ENCODE measurements at regions not wholly inside any gene's neighbourhood (a gene's known extent, or its start where the extent isn't known, plus 50 kb on each side); places are given as distances from the start of the nearest gene placed in this dataset.

DNA sequence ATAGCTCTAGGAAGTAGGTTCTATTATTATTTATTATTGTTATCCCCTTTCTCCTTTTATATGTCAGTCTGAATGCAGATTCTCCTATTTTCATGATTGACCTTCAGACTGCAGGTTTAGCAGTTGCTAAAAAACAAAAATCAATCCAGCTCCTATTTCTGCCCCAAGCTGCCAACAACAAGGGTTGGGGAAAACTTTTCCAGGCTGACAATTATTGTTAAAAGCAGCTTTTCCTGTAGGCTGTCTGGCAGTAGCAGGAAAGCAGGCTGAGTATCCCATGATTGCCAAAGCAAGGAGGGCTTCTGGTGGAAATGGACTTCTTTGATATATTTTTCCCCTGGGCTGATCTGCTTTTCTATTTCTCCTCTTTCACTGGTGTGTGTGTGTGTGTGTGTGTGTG, 78.0 kb upstream of the CTLA4 start:
- DNase-seq (ENCODE audit: low spot score) = no peak

DNA sequence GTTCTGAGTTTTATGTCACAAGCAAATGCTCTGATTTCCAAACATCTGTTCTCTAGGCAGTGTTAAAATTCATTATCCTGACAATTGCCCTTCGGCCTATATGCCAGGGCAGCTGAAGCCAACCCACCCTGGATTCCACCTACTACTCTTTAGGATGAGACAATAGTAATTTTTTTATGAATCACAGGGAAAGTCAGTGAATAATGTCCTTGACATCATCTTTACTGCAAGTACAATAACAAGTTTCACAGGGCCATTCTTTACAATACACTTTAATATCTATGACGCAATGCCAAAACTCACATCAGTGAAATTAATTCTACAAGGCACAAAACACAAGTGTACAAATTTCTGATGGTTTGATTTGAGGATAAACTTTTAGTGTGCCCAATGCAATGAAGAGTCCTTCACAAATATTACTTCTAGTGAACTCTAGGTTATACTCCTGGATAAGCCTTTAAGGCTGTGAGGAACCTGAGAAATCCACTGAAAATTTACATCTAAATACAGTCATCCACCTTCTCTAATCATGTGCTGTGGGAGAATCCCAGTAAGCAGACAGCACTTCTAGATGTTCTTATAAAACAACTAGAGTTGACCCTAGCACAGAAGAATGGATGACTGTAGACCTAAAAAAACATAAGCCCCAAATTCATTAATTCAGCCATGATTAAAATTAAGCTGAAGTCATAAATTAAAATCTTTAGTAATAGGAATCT, 77.3 kb upstream of the CTLA4 start:
- peak; percentile 65 for DNase-seq (ENCODE audit: low spot score)

DNA sequence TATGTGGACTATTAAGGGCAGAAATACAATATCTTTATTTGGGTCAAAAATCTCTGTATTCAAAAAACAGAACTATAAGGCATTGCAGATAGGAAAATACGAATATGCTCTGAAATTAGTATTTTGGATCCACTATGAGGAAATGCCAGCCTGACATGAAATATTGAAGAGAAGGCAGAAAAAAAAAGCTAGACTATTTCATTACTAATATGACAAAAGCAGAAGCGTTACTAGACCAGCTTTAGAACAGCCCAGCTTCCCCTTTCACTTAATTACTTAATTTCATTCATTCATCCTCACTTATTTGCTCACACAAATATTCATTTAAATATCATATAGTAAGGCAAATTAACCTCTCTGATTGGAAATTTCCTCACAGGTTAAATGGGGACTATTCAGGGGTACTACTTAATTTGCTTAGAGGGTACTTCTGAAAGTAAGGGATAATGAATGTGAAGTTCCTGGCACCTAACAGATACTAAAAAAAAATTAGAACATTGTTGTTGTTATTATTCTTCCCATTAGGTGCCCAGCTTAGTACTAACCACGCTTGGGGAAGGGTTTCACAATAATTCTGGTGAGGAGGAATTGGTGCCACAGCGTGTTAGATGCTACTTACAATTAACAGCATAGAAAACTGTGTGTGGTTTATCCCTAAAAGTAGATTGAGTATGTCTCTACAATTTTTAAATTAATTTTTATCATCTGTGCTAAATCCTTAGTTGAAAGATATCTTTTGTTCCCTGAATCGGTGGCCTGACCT, 71.1 kb upstream of the CTLA4 start:
- no peak for DNase-seq (ENCODE audit: low spot score)

DNA sequence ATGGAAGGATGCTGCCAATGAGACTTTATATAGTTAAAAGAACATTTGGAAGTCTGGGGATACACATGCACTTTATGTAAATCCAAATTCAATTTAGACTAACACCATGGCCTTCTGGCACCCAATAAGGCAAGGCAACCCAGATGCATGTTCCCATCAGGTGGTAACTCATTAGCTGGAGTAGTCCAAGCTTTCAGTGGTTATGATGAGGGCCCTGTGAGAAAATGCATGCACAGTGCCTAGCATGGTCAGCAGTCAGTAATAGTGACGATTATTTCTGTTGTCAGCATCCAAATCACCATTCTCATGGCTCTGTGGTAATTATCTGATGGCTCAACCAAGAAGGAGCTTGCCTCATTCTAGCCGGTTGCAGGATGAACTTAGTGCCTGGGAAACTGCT, 70.3 kb upstream of the CTLA4 start:
- DNase-seq (ENCODE audit: low spot score) = no peak

DNA sequence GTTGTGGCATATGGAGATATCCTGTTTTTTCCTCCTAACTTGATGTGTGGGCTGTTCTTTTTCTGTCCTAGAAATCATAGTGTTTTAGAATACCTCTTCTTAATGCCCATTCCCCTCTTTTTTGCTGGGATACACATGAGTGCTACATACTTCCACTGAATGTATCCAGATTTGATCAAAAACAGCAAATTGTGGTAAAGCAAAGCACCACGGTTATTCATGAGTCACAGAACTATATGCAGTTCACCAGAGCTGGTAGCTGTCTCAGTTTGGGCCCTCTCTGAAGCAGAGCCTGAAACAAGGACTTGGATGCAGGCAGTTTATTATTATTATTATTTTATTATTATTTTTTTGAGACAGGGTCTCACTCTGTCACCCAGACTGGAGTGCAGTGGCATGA, 69.9 kb upstream of the CTLA4 start:
- no peak for DNase-seq (ENCODE audit: low spot score)

DNA sequence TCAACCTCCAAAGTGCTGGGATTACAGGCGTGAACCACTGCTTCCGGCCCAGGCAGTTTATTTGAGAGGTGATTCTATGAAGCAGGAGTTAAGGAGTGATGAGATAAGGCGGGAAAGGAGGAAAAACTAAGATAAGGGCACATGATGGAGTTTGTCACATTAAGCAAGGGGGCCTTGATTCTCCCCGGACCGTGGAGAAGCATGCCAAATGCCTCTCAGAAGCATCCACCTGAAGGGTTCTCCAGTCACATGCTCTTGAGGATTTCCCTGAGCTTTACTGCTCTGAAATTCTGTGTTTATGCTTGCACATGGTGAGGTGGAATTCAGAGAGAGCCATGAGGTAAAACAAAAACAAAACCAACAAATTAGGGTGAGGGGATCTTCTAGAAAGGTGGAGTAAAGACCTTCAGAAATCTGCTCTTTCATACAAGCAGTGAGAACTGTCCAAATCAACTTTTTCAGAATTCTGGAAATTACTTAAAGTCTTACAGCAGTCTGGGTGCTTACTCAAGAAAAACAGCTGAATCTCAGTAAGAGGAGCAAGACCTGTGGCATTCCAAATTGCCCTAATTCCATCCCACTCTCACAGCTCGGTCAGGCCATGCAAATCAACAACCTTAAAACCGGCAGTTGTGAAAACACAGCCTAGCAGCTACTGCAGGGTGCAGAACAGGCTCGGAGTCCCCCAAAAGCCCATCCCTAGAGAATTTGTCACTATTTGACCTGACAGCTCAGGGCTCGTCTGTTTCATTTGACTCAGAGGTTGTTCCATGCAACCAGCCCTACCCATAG, 69.1 kb upstream of the CTLA4 start:
- DNase-seq (ENCODE audit: low spot score) = no peak

DNA sequence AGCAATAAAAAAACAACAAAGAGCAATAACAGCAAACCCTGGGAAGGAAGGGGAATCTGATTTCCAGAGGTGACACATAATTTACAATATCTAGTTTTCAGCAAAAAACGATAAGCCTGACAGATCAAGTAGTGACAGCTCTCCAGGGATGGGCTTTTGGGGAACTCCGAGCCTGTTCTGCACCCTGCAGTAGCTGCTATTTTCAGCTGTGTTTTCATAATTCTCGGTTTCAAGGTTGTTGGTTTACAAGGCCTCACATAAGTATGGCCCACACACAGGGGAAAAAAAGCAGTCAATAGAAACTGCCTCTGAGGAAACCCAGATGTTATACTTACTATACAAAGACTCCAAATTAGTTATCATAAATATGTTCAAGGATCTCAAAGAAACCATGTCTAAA, 67.7 kb upstream of the CTLA4 start:
- no peak for DNase-seq (ENCODE audit: low spot score)

DNA sequence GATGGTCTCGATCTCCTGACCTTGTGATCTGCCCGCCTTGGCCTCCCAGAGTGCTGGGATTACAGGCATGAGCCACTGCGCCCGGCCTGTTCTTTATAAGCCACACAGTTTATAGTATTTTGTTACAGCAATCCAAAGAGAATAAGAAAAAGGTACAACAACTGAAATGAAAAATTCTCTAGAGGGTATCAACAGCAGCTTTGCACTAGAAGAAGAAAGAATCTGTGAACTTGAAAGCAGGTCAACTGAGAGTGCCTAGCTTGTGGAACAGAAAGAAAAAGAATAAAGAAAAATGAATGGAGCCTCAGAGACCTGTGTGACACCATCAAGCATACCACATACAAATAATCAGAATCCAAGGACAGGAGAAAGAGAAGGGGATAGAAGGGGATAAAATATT, 66.8 kb upstream of the CTLA4 start:
- no peak for DNase-seq (ENCODE audit: low spot score)

DNA sequence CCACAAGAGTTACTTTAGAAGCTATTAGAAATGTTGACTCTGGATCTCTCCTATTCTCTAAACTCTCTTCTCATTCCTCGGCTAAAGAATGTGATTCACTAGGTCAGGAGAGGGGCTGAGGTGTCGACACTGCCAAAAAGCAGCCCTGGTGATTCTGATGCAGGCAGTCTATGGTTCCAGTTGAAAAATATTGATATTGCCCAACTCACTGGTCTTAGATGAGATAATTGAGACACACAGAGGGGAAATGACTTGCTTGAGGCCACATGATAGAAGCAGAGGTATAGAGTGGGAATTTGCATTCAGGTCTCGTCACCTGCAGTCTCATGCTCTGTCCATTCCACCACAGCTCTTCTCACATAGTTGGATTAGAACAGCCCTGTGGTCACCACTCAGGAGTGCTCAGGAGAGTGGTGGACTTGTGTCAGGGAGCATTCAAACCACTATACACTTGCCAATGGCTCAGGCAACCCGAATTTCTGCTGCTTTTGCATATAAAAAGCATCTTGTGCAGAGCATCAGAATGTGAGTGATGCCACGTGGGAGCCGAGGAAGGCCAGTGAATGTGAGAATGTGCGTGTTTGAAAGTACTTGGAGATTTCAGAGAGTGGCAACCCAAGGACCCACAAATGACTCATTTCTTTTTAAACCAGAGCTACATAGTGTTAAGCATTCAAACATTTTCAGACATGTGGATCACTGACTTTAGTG, 65.1 kb upstream of the CTLA4 start:
- no peak for DNase-seq (ENCODE audit: low spot score)

DNA sequence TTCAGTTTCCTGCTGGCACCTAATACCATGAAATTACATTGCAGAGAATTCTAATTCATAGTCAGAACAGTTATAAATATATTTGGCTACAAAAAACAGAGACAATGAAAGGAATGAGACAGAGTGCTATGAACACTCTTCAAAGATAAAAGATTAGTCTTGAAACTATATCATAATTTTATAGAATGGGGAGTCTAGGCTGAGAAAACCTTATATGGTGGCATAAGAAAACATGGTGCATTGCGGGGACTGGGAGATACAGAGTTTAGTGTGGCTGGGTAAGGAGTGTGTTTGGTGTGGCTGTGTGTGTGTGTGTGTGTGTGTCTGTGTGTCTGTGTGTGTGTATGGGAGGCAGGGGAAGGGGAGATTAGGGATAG, 64.5 kb upstream of the CTLA4 start:
- DNase-seq (ENCODE audit: low spot score) = no peak

DNA sequence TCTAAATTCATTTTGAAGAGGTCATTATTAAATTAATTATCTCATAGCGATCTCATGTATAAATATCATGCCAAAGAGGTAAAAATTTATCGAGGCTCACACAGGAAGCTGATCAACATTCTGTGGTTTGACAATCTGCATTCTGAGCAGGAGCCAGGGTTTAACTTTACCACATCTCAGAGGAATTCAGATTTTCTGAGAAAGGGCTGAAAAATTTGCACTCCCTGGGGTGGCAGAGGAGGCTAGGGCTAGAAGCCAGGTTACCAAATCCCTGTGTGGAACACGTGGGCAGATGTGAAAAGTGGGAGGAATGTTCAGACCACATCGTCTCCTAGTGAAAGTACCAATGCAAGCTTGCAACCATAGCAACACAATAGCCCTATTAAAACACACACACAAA, 63.5 kb upstream of the CTLA4 start:
- no peak for DNase-seq (ENCODE audit: low spot score)

DNA sequence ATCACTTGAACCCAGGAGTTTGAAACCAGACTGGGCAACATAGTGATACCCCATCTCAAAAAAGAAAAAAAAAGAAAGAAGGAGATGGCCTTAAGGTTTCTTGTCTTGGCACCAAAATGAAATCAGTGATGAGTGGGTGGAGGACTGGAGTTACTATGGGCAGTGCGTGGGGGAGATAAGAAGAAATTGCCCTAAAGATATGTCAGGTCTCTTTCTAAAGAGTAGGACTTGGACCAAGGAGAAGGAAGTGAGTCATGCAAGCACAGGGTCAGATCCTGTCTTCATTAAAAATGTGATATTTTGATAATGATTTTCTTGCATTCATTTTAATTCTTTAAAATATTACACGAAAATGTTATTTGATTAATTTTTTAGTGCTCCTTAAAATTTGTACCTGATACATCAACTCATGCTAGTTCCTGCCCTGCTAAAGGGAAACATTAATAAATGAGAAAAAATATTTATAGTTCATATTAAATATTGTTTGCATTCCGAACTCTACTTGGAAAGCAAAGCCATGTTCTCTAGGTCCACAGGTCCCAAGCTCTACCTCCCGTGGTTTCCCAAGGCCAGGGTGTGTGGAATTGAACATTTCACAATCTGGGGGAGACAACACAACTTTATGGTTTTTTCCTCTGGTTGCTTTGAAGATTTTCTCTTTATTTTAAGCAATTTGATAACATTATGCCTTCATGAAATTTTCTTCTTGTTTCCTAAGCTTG, 62.6 kb upstream of the CTLA4 start:
- no peak for DNase-seq (ENCODE audit: low spot score)

DNA sequence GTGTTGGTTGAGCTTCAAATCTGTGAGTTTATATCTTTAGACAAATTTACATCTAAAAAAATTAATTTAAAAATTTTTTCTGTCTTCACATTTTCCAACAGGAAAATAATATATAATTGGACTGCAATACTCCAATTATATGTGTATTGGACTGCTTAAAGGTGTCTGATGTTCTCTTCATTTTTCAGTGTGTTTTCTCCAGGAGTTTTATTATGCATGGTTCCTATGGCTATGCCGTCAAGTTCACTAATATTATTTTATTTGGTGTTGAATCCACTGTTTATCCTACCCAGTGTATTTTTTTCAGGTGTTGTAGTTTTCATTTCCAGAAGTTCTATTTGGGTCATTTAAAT, 62.1 kb upstream of the CTLA4 start:
- no peak for DNase-seq (ENCODE audit: low spot score)

DNA sequence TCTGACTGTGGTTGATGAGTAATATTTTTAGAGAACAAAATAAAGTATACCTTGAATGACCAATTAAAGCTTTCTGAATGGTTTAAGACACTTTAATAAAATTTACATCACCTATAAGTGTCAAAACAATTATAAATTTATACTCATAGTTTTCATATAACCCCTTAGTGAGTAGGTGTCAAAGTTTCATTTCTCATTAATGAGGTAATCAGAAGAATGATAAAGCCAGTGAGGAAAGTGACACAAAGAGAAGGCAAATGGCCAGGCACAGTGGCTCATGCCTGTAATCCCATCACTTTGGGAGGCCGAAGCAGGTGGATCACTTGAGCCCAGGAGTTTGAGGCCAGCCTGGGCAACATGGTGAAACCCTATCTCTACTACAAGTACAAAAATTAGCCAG, 60.8 kb upstream of the CTLA4 start:
- DNase-seq (ENCODE audit: low spot score) = no peak

DNA sequence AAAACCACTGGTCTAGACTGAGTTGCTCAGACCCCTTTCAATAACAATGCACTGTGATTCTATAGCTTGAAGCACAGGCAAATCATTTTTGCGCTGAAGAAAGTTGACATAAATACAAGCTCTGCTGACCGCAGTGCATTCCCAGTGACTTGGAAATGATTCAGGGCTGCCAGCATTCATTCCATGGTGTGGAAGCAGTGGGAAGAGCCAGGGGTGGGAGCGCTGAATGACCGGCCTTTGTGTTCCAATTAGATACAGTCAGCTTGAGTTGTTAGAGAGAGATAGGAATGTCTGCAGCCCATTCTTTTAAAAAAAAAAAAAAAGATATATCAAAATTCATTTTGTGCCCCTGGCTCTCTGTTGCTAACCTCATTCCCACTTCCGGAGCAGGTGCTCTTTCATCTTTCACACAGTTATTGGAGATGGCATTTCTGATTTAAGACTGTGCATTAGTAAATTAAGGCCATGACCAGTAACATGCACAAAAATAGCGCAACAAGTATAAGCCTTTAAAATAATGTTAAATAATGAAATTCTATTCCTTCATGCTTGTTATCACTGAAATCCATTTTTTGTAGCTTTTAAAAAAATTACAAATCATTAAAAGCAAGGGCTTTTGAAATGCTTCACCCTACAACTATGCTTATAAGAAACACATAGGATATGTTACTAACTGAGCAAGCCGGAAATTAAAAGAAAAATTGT, 59.4 kb upstream of the CTLA4 start:
- DNase-seq (ENCODE audit: low spot score) = no peak

DNA sequence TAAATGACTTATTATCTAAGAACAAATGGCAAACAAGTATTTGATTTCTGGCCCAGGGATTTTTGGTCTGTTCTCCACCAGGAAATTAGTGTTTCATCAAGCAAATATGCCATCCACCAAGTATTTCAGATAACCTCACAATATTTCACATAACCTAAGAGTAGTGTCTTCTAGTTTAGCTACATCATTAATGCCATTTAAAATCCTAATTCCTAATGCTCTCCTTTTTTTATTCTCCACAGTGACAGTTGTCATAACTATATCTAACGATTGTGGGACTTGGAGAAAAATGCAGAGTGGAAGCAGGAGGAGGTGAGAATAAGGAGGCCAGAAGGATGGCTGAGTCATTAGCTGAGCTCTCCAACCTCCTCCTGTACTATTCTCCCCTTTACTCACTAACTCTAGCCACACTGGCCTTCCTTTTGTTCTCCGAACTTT, 58.5 kb upstream of the CTLA4 start:
- no peak for DNase-seq (ENCODE audit: low spot score)

DNA sequence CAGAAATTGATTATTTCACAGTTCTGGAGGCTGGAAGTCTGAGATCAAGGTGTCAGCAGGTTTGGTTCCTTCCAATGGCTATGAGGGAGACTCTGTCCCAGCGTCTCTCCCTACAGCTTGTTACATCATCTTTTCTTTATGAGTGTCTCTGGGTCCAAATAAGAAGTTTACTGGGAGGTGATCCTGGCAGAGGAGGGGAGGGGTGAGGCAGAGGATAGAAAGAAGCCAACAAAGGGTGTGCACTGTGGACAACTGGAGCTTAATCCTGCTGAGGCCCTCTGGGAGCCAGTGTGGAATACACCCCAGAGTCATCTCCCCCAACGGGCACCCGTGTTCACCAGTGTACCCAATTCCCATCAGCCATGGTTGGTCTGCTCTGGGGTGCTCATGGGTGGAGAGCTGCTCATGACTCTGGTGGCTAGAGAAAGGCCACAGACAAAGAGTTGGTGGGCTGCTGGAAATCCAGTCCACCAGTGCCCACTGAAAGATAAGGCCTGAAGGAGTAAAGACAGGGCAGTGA, 57.5 kb upstream of the CTLA4 start:
- DNase-seq (ENCODE audit: low spot score) = no peak

DNA sequence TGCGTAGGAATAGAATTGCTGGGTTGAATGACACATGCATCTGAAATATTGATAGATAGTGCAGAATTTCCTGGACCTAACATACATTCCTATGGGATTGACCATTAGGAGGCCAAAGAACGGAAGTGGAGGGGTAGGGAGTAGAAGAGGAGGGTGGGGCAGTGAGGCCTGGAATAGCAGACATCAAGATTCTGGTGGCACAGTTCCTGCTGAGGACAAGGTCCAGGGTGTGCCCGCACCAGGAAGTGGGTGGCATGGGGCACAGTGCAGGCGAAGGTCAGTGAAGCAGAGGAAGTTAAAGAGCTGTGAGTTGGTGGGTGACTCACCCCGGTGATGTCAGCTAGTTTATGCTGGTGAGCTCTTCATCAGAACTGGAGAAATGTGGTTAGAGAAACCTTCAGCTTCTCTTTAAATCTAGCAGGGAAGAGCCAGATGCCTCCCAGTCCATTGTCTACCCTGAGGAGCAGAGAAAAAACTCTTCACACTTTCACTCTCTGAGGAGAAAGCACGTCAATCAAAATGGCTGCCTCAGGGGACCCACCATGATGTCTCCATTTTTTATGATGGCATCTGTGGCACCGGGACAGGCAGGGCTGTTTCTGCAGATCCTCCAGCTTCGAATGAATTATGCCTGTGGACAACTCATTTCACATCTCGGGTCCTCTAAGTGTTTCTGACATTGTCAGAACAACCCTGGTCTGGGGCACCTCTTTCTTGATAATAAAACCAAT, 55.9 kb upstream of the CTLA4 start:
- peak; percentile 88 for DNase-seq (ENCODE audit: low spot score)

DNA sequence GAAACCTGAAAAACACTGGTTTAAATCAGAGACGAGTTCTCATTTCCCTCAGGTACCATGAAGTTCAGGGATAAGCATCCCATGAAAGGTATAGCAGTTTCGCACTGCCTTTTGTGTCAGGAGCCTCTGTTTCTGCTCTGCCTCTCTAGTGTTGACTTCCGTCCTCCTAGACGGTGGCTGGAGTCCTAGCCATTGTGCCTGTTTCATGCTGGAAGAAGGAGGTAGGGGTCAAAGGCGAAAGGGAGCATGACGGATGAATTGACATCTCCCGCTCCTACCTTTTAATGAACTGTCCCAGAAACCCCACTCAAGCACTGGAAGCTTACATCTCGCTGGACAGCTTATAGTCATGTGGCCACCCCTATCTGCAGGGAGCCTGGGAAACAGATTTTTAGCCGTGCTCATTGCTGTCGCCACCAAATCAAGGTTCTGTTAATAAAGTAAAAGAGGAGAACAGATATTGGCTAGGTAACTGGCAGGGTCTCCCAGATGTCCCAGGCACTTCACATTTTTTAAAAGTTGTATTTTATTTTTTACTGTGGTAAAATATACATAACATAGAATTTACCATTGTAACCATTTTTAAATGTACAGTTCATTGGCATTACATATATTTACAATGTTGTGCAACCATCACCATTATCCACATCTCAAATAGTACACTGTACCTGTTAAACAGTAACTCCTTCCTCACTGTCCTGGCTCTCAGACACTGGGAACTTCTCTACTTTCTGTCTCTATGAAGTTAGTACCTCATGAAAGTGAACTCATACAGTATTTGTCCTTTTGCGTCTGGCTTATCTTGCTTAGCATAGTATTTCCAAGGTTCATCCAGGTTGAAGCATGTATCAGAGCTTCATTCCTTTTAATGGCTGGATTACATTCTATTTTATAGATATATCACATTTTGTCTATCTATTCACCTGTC, 55.0 kb upstream of the CTLA4 start:
- DNase-seq (ENCODE audit: low spot score) = no peak
